Activated T-cell treated with anti-CD3 and anti-CD28 coated beads, Interleukin-2, amount 50 U/mL, for 48 hours (primary cell): ENCODE measurements at regions not wholly inside any gene's neighbourhood (a gene's known extent, or its start where the extent isn't known, plus 50 kb on each side); places are given as distances from the start of the nearest gene placed in this dataset.

Experiments used
- DNase-seq, 2 experiments: peaks; one replicate each; pipeline ENCODE4 v3.0.0-alpha.2; 2020

DNA sequence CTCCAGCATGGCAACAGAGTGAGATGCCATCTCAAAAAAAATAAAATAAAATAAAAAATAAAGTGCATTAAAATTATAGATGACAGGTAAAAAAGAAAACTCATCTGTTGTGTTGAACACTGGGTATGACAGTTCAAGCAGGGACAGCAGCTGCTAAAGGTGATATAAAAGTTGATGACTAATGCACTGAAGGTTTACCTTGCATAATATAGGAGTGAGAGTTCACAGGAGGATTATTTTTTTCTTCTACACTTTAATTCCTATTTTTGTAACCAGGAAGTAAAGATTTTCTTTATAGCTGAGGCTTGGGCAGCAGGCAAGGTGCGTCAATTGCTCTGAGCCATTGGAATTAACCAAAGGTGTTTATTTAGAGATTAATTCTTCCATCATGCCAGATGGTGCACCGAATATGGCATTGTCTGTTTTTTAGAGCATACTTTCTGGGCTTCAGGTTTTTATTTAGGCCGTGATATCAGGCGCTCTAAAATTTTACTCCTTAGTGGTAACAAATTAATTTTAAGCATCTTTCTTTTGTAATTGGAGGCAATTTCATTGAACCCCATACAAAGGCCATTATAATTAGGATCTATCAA, 337.0 kb upstream of the SLC10A2 start:
- DNase-seq: no peak

DNA sequence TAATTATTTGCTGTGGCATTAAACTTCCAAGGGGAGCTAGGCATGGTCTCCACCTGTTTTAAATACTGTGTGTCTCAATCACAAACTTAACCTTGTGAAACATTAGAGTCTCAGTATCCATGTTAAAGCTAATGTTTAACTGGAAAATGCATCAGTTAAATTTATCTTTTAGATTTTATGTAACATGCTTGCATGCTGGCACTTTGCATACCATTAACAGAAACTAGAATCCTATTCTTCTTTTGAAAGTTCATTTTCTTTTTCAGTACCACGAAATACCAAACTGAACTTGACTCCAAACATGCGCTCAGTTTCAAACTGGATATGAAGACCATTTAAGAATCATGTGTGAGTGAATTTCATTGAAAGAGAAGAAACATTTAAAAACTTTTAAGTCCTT, 328.9 kb upstream of the SLC10A2 start:
- no peak for DNase-seq

DNA sequence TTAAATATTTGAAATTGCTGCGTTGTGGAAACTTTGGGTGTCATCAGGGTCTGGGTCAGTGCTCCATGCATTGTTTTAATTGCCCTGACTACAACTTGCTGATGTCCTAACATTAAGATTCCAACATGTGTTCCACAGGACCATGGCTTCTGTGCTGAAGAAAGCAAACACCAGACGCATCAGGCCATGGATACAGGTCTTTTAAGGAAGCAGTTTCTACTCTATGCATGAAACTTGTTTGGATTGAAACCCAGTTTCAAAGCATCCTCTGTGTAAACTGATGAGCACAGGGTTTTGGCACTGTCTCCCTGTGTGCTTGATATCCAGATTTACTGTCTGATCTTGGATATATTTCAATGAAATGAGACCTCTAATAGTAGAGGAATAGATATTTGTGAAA, 328.4 kb upstream of the SLC10A2 start:
- no peak for DNase-seq

DNA sequence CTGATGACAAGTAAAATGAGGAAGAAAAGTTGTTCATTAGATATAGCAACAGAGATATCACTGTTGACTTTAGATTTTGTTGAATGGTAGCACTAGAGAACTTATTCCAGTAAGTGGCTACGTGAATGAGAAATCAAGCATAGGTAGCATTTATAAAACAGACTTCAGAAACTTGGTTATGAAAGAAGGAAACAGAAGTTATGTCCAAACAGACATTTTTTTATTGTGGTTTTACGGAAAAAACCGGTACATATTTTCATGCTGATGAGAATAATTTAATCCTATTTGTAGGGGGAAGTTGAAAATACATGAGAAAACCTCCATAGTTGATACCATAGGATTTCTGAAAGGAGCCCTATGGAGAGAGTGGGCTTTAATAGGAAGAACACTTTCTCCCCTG, 325.7 kb upstream of the SLC10A2 start:
- DNase-seq: no peak

GRCh38 chr13:103388839-103389238, 322.6 kb upstream of the SLC10A2 start:
- DNase-seq: no peak

GRCh38 chr13:103386341-103386740, 320.1 kb upstream of the SLC10A2 start:
- DNase-seq: no peak

DNA sequence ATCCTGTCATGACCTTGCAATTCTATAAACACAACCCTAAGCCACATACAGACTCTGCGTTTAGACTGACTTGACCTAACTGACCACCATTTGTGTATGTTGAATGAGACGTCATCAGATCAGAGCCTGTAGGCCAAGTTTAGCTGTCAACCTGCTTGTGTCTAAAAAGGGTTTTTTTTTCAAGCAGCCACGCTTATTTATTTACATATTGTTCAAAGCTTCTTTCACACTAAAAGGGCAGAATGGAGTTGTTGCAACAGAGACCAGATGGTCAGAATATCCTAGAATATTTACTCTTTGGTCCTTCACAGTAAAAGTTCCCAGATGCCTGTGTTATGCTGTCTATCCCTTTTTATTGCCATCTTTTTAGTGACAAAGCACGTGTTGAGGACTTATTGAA, 307.7 kb upstream of the SLC10A2 start:
- DNase-seq: no peak

DNA sequence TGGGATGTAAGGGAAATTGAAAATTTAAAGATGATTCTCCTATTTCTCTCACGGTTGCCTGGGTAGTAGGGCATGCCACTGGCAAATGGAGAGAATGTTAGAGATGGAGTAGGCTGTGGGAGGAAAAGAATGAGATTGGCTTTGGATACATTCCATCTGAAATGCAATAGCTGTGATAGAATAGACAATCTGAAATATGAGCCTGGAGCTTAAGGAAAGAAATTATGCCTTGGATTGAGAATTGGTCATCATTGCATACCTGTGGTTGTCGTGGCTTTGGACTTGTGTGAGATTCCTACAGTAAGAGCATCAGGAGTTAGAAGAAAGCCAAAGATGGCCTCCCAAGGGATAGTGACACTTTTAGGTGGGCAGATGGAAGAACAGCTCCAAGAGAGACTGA, 305.1 kb upstream of the SLC10A2 start:
- DNase-seq: no peak

- DNase-seq: no peak
Measured at GRCh38 chr13:103370790-103371189, 304.6 kb upstream of the SLC10A2 start.

GRCh38 chr13:103358255-103358932, 292.2 kb upstream of the SLC10A2 start:
- no peak for DNase-seq

- DNase-seq: no peak
Measured at GRCh38 chr13:103356226-103356864, 290.1 kb upstream of the SLC10A2 start.

GRCh38 chr13:103354171-103354570, 288.0 kb upstream of the SLC10A2 start:
- no peak for DNase-seq

- DNase-seq: no peak
Measured at GRCh38 chr13:103351035-103351828, 285.0 kb upstream of the SLC10A2 start.

GRCh38 chr13:103350147-103350546, 283.9 kb upstream of the SLC10A2 start:
- DNase-seq: no peak

GRCh38 chr13:103349211-103349980, 283.2 kb upstream of the SLC10A2 start:
- DNase-seq: no peak

- no peak for DNase-seq
Measured at GRCh38 chr13:103335241-103335640, 269.0 kb upstream of the SLC10A2 start.

DNA sequence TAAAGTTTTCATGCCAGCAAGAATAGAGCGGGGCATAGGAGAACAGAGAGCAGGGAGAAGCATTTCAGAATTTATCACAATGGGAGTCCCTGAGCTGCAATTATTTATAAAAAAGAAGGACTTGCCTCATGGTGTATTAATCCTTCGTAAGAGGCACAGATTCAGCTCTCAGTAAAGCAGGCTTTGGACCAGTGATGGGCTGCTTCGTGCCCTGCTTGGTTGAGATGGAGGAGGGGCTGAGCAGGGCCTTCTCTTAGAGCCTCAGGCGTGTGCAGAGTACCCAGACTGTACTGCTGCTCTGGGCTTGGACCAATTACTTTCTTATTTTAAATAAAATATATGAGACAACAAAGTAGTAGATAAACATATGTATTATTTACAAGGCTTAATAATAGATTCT, 265.7 kb upstream of the SLC10A2 start:
- no peak for DNase-seq

- no peak for DNase-seq
Measured at GRCh38 chr13:103328899-103329298, 262.7 kb upstream of the SLC10A2 start.

DNA sequence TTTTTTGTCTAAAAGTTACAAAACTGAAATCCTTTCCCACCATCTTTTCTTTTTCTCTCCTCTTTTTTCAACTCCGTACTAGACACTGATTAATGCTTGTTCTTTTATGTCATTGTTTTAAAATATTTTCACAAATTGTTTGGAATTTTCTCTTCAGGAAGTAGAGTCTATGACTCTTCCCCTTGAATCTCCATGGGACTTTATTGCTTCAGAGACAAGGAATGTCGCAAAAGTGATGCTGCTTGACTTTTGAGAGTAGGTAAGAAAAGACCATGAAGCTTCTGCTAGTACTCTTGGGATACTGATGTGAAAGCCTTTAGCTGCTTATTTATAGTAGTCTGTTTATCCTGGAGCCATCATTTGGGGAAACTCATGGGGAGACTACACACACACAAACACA, 260.1 kb upstream of the SLC10A2 start:
- DNase-seq: no peak

DNA sequence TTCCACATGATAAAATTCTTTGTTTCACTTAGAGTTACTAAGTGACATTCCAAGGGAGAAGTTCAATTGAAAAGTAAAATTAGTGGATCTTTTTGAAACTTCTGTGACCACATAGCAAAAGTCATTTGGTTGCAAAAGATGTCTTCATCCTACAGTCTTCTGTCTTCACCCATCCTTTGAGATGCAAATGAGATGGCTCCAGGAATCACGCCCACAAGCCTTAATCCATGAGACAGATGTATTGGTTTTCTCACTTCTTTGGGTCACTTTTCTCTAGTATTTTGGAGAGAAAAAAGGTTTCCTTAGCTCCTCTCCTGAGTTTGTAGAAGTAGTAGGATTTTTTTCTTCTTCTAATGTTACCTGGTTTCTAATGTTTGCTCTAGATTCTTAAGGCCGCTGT, 259.5 kb upstream of the SLC10A2 start:
- DNase-seq: no peak

DNA sequence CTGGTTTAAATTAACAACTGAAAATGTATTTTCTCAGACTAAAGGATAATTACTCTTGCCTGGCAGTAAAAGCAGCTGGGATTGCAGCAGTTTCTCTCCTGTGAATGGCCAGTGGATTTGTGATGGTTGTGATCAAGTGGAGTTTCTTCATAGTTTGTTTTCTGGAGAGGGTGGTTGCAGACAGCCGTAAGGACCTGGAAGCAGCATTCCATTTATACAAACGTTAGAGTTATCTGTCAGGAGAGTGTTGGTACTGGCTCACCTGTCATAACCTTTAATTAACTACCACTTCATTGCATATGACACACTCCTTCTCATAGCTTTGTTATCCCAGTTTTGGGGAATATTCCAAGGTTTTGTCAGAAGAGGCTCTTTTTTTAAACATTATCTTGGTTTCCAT, 258.4 kb upstream of the SLC10A2 start:
- DNase-seq: no peak

DNA sequence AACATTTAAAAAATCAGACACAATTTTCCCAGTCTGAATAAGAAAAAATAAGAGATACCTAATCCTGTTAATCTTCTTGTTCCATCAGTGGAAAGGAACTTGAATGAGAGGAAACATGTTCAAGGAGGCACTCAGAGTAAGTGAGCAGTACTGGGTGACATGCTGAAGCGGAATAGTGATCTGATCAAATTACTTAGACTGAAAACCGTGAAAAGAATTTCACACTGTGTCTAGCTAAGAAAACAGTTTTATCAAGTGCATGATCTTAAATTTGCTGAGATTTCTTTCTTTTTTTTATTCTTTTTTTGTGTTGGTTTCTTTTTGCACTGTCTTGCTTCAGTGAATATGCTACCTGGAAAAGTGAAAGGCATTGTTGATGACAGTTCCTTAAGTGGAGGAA, 249.5 kb upstream of the SLC10A2 start:
- no peak for DNase-seq

- DNase-seq: no peak
Measured at GRCh38 chr13:103312467-103312866, 246.2 kb upstream of the SLC10A2 start.
